ENCODE measurements at regions not wholly inside any gene's neighbourhood (a gene's known extent, or its start where the extent isn't known, plus 50 kb on each side); places are given as distances from the start of the nearest gene placed in this dataset.

- DNase-seq: no peak
- no peak overlapping the region for H3K4me3 Mint-ChIP-seq (ENCODE audit: unreplicated experiment)
- no peak for TF ChIP-seq CTCF (IDR thresholded peaks at IDR 0.05; ENCODE audit: partially characterized antibody, unreplicated experiment)
- H3K9me3 Mint-ChIP-seq (ENCODE audit: unreplicated experiment): peaks cover 3% of the 10 kb centered on the region
- no peaks in the 10 kb centered on the region for H3K36me3 Mint-ChIP-seq (ENCODE audit: unreplicated experiment)
- H3K27ac Mint-ChIP-seq (ENCODE audit: unreplicated experiment): no peak overlapping the region
- no peaks in the 10 kb centered on the region for H3K4me1 Mint-ChIP-seq (ENCODE audit: low read depth, unreplicated experiment)
- H3K27me3 Mint-ChIP-seq (ENCODE audit: unreplicated experiment): peaks cover 1% of the 10 kb centered on the region
Measured at GRCh38 chr9:7297521-7297920, 502.1 kb downstream of the DMAC1 start.

GRCh38 chr9:7293091-7293490 lies 506.5 kb downstream of the DMAC1 start:
- H3K4me1 Mint-ChIP-seq (ENCODE audit: low read depth, unreplicated experiment): no peaks in the 10 kb centered on the region
- H3K27ac Mint-ChIP-seq (ENCODE audit: unreplicated experiment): no peak overlapping the region
- no peaks in the 10 kb centered on the region for H3K27me3 Mint-ChIP-seq (ENCODE audit: unreplicated experiment)
- no peak for TF ChIP-seq CTCF (IDR thresholded peaks at IDR 0.05; ENCODE audit: partially characterized antibody, unreplicated experiment)
- no peak overlapping the region for H3K4me3 Mint-ChIP-seq (ENCODE audit: unreplicated experiment)
- H3K9me3 Mint-ChIP-seq (ENCODE audit: unreplicated experiment): peaks cover 3% of the 10 kb centered on the region
- no peak for DNase-seq
- H3K36me3 Mint-ChIP-seq (ENCODE audit: unreplicated experiment): no peaks in the 10 kb centered on the region

GRCh38 chr9:7289773-7290172 lies 509.8 kb downstream of the DMAC1 start:
- TF ChIP-seq CTCF (IDR thresholded peaks at IDR 0.05; ENCODE audit: partially characterized antibody, unreplicated experiment): no peak
- Mint-ChIP-seq H3K9me3 (ENCODE audit: unreplicated experiment) (peaks cover 3% of the 10 kb centered on the region), H3K36me3 (ENCODE audit: unreplicated experiment) (no peaks in the 10 kb centered on the region), H3K27ac (ENCODE audit: unreplicated experiment) (no peak overlapping the region), H3K4me3 (ENCODE audit: unreplicated experiment) (no peak overlapping the region), H3K4me1 (ENCODE audit: low read depth, unreplicated experiment) (no peaks in the 10 kb centered on the region), H3K27me3 (ENCODE audit: unreplicated experiment) (no peaks in the 10 kb centered on the region)
- DNase-seq: no peak

GRCh38 chr9:7287986-7288385 lies 511.6 kb downstream of the DMAC1 start:
- no peak for TF ChIP-seq CTCF (IDR thresholded peaks at IDR 0.05; ENCODE audit: partially characterized antibody, unreplicated experiment)
- no peak for DNase-seq
- Mint-ChIP-seq H3K36me3 (ENCODE audit: unreplicated experiment) (no peaks in the 10 kb centered on the region), H3K27ac (ENCODE audit: unreplicated experiment) (no peak overlapping the region), H3K9me3 (ENCODE audit: unreplicated experiment) (peaks cover 3% of the 10 kb centered on the region), H3K4me3 (ENCODE audit: unreplicated experiment) (no peak overlapping the region), H3K27me3 (ENCODE audit: unreplicated experiment) (no peaks in the 10 kb centered on the region), H3K4me1 (ENCODE audit: low read depth, unreplicated experiment) (no peaks in the 10 kb centered on the region)

GRCh38 chr9:7287065-7287464 lies 512.5 kb downstream of the DMAC1 start:
- Mint-ChIP-seq H3K4me1 (ENCODE audit: low read depth, unreplicated experiment) (no peaks in the 10 kb centered on the region), H3K9me3 (ENCODE audit: unreplicated experiment) (no peaks in the 10 kb centered on the region), H3K27ac (ENCODE audit: unreplicated experiment) (no peak overlapping the region), H3K36me3 (ENCODE audit: unreplicated experiment) (peaks cover 4% of the 10 kb centered on the region), H3K27me3 (ENCODE audit: unreplicated experiment) (no peaks in the 10 kb centered on the region), H3K4me3 (ENCODE audit: unreplicated experiment) (no peak overlapping the region)
- no peak for DNase-seq
- TF ChIP-seq CTCF (IDR thresholded peaks at IDR 0.05; ENCODE audit: partially characterized antibody, unreplicated experiment): no peak

Data from glutamatergic neuron (in vitro differentiated cells).